ENCODE measurements at regions not wholly inside any gene's neighbourhood (a gene's known extent, or its start where the extent isn't known, plus 50 kb on each side); places are given as distances from the start of the nearest gene placed in this dataset.

DNA sequence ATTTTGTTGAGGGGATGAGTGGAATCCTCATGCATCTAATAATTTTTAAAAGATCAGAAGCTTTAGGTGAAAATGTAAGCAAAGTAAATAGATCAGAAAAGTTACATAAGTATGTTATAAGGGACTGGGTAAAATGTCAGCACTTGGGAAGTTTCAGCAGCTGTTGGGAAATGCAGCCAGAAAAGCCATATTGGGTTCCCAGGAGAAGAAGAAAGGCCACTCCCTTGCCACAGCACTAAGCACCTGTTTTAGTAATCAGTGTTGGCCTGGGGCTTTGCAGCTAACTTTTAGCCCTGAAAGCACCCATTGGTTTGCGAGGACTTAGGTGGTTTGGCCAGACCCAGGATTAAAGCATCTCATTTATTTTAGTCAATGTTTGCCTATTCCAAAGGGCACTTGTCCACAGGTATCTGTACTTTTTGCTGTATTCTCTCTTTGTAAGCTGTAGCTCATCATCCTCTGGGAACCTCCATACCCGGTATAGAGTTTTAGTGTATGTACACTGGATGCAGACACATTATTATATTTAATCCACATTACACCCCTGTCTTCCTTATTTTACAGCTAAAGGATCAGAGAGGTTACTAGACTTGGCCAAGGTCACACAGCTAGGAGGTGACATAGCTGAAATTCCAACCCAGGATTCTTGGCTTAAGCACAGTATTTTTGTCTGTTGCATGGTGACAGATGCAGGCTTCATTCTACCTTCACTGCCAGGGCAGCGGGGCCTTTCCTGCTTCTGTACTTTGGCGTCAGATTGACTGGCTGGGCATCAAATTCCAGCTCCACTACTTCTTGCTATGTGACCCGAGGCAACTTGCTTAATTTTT, 127.7 kb upstream of the SESN3 start:
- Histone ChIP-seq H3K9ac (replicated peaks in 1 of 4; ENCODE audit: extremely low read depth in 1 of 4, low read depth in 3 of 4, low read length in 3 of 4) (no peak overlapping the region), H3K27ac (ENCODE audit: low read depth, low read length) (no peak overlapping the region), H3K4ac (replicated peaks; ENCODE audit: insufficient read length, low read depth, low read length) (no peak overlapping the region), H3K9me3 (ENCODE audit: insufficient read depth in 2 of 2, low read depth in 1 of 2, low read length in 1 of 2) (no peaks in the 10 kb centered on the region), H2AFZ (ENCODE audit: low read length) (no peak overlapping the region), H3K4me2 (ENCODE audit: insufficient read depth in 1 of 2, low read depth in 2 of 2, low read length in 2 of 2) (no peak overlapping the region), H2BK120ac (replicated peaks; ENCODE audit: low read depth, low read length) (no peak overlapping the region), H2BK15ac (ENCODE audit: low read length) (no peak overlapping the region), H3K14ac (ENCODE audit: insufficient read length) (no peak overlapping the region), H3K27me3 (replicated peaks in 1 of 4; ENCODE audit: control insufficient read depth in 3 of 4, extremely low read depth in 1 of 4, insufficient read depth in 3 of 4, low read length in 3 of 4) (no peaks in the 10 kb centered on the region), H4K5ac (ENCODE audit: insufficient read length, low read depth, low read length) (no peak overlapping the region), H4K91ac (replicated peaks; ENCODE audit: insufficient read length, low read length) (no peak overlapping the region), H3K36me3 (ENCODE audit: control insufficient read depth in 2 of 4, insufficient read depth in 4 of 4, low read length in 3 of 4) (no peaks in the 10 kb centered on the region), H3K23ac (ENCODE audit: insufficient read length) (no peak overlapping the region), H4K20me1 (replicated peaks in 1 of 2; ENCODE audit: control insufficient read depth in 1 of 2, insufficient read depth in 2 of 2, low read length in 2 of 2) (no peaks in the 10 kb centered on the region), H2BK12ac (ENCODE audit: low read depth, low read length) (no peak overlapping the region), H3K79me1 (ENCODE audit: low read depth, low read length) (no peaks in the 10 kb centered on the region), H2BK5ac (ENCODE audit: low read depth, low read length) (no peak overlapping the region), H2BK20ac (ENCODE audit: low read length) (no peak overlapping the region), H2AK5ac (ENCODE audit: low read depth, low read length) (no peak overlapping the region), H3K23me2 (ENCODE audit: low read depth, low read length) (no peaks in the 10 kb centered on the region; the same call in 1 of the 2 replicates), H3K4me1 (replicated peaks in 1 of 4; ENCODE audit: control insufficient read depth in 3 of 4, insufficient read depth in 4 of 4, low read length in 3 of 4) (peaks cover 9 to 14% (median 12%) of the 10 kb centered on the region in 4 experiments; a peak in 6 of 7 replicates), H3K18ac (ENCODE audit: extremely low read depth, low read length) (no peak overlapping the region), H3K79me2 (ENCODE audit: control insufficient read depth in 1 of 2, insufficient read depth in 2 of 2, low read length in 2 of 2) (no peaks in the 10 kb centered on the region), H3K56ac (replicated peaks; ENCODE audit: insufficient read length, low read depth, low read length) (no peak overlapping the region), H3K4me3 (ENCODE audit: extremely low read depth in 1 of 4, insufficient read depth in 2 of 4, low read depth in 3 of 4, low read length in 4 of 4) (no peak overlapping the region), H4K8ac (ENCODE audit: extremely low read depth, insufficient read depth, low read length) (no peak overlapping the region)
- ChIA-PET CTCF (ENCODE audit: partially characterized antibody) (interaction anchor here (0.9 to 3.7 kb wide), 9 partner anchors 16 to 346 kb away, joined by 3 to 16 read pairs (median 3); partner anchors contain the start of gene SESN3), POLR2A (ENCODE audit: partially characterized antibody) (interaction anchor here (0.7 to 1.6 kb wide), 2 partner anchors 20 to 291 kb away, joined by 3 to 4 read pairs; no protein-coding TSS in a partner anchor)
- WGBS, 2 experiments (ENCODE audit: extremely low coverage in 1 of 2, insufficient coverage in 1 of 2, insufficient read length in 1 of 2, insufficient replicate concordance in 2 of 2, low coverage in 1 of 2, low lambda C conversion rate in 2 of 2, missing lambda C conversion rate in 1 of 2), result 66% methylated on average over 5 of the region's 5 CpGs; no CpG with 5 or more reads in 1 of the 2 experiments
- DNase-seq (ENCODE audit: low read depth in 1 of 2, low spot score in 2 of 2) (no peak), FAIRE-seq (no peak)
- TF ChIP-seq PHF8 (conservative IDR thresholded peaks at IDR 0.05; ENCODE audit: low read depth, low read length) (no peak), KDM1A (IDR thresholded peaks at IDR 0.05; ENCODE audit: borderline replicate concordance, low read length) (peak; percentile 96), SIX5 (IDR thresholded peaks at IDR 0.05; ENCODE audit: low read depth, low read length) (no peak), CBX5 (IDR thresholded peaks at IDR 0.05; ENCODE audit: low read depth, low read length) (no peak), TAF7 (optimal IDR thresholded peaks at IDR 0.05; ENCODE audit: borderline replicate concordance, low read depth, low read length) (no peak), POLR2AphosphoS5 (IDR thresholded peaks at IDR 0.05; ENCODE audit: low read depth, low read length) (no peak), HDAC6 (IDR thresholded peaks at IDR 0.05; ENCODE audit: low read depth, low read length) (no peak), SIRT6 (IDR thresholded peaks at IDR 0.05; ENCODE audit: low read length) (no peak)
- TF ChIP-seq, protein P1, sequence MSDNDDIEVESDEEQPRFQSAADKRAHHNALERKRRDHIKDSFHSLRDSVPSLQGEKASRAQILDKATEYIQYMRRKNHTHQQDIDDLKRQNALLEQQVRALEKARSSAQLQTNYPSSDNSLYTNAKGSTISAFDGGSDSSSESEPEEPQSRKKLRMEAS (IDR thresholded peaks at IDR 0.05), result no peak
- TF ChIP-seq, protein P2, sequence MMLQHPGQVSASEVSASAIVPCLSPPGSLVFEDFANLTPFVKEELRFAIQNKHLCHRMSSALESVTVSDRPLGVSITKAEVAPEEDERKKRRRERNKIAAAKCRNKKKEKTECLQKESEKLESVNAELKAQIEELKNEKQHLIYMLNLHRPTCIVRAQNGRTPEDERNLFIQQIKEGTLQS (IDR thresholded peaks at IDR 0.05; ENCODE audit: insufficient read depth, low read depth, low read length), result no peak
- TF ChIP-seq, protein P3, sequence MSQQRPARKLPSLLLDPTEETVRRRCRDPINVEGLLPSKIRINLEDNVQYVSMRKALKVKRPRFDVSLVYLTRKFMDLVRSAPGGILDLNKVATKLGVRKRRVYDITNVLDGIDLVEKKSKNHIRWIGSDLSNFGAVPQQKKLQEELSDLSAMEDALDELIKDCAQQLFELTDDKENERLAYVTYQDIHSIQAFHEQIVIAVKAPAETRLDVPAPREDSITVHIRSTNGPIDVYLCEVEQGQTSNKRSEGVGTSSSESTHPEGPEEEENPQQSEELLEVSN (IDR thresholded peaks at IDR 0.05), result no peak
